A673 (cell line): ENCODE measurements at regions not wholly inside any gene's neighbourhood (a gene's known extent, or its start where the extent isn't known, plus 50 kb on each side); places are given as distances from the start of the nearest gene placed in this dataset.

ENCODE experiments used
- BruUV-seq: library from RNA; stranded (reverse); fragments of 400-500 nt; replicated peaks from 2 replicates; lab custom pipeline; 2021; lab: Mats Ljungman, UMichigan
- CTCF ChIA-PET: fragments of 300-600 bp; sonication (Branson Sonifier 250); formaldehyde crosslinking; loops from one replicate; lab custom pipeline; 2022; ENCODE audit warnings: antibody characterized with exemption; lab: Charles Lee
- POLR2A ChIA-PET: fragments of 300-600 bp; sonication (Branson Sonifier 250); formaldehyde crosslinking; loops from one replicate; lab custom pipeline; 2022; ENCODE audit warnings: antibody characterized with exemption; ENCODE audit not compliant: low non-redundant PET; lab: Charles Lee
- DNase-seq: peaks from one replicate; pipeline ENCODE4 v3.0.0-alpha.2; 2015; ENCODE audit warnings: low spot score
- H3K27ac ChIP-seq: fragments of 200-600 bp; sonication (generic); 2 replicates; pipeline ENCODE4 v1.5.1; 2016; ENCODE audit warnings: mixed run types, low read depth, mild to moderate bottlenecking, mixed read lengths, antibody characterized with exemption, low read length; ENCODE audit not compliant: poor library complexity, severe bottlenecking
- H3K27me3 ChIP-seq: fragments of 200-600 bp; sonication (generic); replicated peaks from 2 replicates; pipeline ENCODE4 v1.6.1; 2017; ENCODE audit warnings: mixed run types, low read depth, mild to moderate bottlenecking, mixed read lengths, antibody characterized with exemption, low read length; ENCODE audit not compliant: insufficient read depth, poor library complexity
- H3K36me3 ChIP-seq: fragments of 200-600 bp; sonication (generic); 2 replicates; pipeline ENCODE4 v1.6.1; 2016; ENCODE audit warnings: mixed run types, mild to moderate bottlenecking, mixed read lengths, antibody characterized with exemption, low read length; ENCODE audit not compliant: insufficient read depth, poor library complexity, severe bottlenecking
- H3K4me1 ChIP-seq: fragments of 200-600 bp; sonication (generic); 2 replicates; pipeline ENCODE4 v1.6.1; 2017; ENCODE audit warnings: mixed run types, mild to moderate bottlenecking, mixed read lengths, antibody characterized with exemption, low read length; ENCODE audit not compliant: insufficient read depth, poor library complexity, severe bottlenecking
- H3K4me3 ChIP-seq: fragments of 200-600 bp; sonication (generic); 2 replicates; pipeline ENCODE4 v1.5.1; 2016; ENCODE audit warnings: low read depth, mixed run types, mild to moderate bottlenecking, mixed read lengths, low read length; ENCODE audit not compliant: poor library complexity, severe bottlenecking
- H3K9me3 ChIP-seq: fragments of 200-600 bp; sonication (generic); 2 replicates; pipeline ENCODE4 v1.6.1; 2016; ENCODE audit warnings: mixed run types, low read depth, mild to moderate bottlenecking, mixed read lengths, antibody characterized with exemption, low read length; ENCODE audit not compliant: poor library complexity, severe bottlenecking
- EZH2 ChIP-seq: fragments of 200-600 bp; sonication (generic); IDR thresholded peaks from 2 replicates; pipeline ENCODE4 v1.6.1; 2017; ENCODE audit warnings: borderline replicate concordance, low read depth, mild to moderate bottlenecking, mixed read lengths, antibody characterized with exemption, low read length; ENCODE audit not compliant: poor library complexity, severe bottlenecking
- intact Hi-C: fragments of 100-400 bp; cut with micrococcal nuclease; formaldehyde crosslinking; loops from one replicate; pipeline ENCODE4 v1.10.0; 2022; ENCODE audit not compliant: unreplicated experiment
- TF ChIP-seq, protein P1 (sequence below): fragments of 300-800, 200-600 bp; sonication (generic); conservative IDR thresholded peaks from 2 replicates; pipeline ENCODE4 v1.5.1; 2017; ENCODE audit warnings: low read depth, mild to moderate bottlenecking, antibody characterized with exemption, low read length, moderate library complexity, mixed read lengths

DNA sequence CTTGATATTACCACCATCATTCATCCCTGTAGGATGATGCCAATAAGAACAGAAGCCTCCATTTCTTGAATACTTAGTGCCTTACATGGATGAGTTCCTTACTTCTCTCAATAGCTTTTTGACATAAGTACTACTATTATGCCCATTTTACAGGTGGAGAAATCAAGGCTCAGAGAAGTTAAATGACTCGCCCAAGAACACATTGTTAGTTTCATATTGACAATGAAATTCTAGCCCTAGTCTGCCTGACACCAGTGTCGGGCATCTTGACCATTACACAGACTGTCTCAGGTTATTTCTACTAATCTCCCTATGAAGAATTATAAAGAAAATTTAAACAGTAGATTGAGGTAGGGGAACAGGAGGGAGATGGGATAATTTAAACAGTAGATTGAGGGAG, 52.5 kb upstream of the ARL8B start:
- DNase-seq: no peak
- H3K27ac ChIP-seq: no peak overlapping the region
- ChIA-PET POLR2A (no interaction called here), CTCF (no interaction called here)
- BruUV-seq: no TSS peak
- no peaks in the 10 kb centered on the region for H3K4me1 ChIP-seq
- intact Hi-C loops: no loop called here
- no peaks in the 10 kb centered on the region for H3K9me3 ChIP-seq
- H3K36me3 ChIP-seq: no peaks in the 10 kb centered on the region
- no peaks in the 10 kb centered on the region for H3K27me3 ChIP-seq
- no peak overlapping the region for H3K4me3 ChIP-seq
- TF ChIP-seq, protein P1, sequence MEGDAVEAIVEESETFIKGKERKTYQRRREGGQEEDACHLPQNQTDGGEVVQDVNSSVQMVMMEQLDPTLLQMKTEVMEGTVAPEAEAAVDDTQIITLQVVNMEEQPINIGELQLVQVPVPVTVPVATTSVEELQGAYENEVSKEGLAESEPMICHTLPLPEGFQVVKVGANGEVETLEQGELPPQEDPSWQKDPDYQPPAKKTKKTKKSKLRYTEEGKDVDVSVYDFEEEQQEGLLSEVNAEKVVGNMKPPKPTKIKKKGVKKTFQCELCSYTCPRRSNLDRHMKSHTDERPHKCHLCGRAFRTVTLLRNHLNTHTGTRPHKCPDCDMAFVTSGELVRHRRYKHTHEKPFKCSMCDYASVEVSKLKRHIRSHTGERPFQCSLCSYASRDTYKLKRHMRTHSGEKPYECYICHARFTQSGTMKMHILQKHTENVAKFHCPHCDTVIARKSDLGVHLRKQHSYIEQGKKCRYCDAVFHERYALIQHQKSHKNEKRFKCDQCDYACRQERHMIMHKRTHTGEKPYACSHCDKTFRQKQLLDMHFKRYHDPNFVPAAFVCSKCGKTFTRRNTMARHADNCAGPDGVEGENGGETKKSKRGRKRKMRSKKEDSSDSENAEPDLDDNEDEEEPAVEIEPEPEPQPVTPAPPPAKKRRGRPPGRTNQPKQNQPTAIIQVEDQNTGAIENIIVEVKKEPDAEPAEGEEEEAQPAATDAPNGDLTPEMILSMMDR: no peak
- no peak for TF ChIP-seq EZH2

DNA sequence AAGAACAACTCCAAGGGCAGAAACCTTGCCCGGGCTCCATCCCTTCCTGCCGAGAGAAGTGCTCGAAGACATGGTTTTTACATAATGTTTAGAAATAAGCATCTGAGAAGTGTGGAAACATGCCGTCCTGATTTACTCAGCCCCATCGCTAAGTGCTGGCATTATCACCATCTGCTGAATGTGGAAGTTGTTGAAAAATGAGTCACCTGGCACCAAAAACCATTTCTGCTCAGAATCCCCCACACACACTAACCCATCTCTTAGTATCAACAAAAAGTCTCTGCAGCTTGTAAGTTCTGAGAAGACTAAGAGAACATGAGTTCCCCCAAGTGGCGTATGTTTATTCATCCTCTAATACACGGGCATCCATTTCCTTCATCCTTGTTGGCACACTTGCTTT, 51.0 kb upstream of the ARL8B start:
- no peak for DNase-seq
- no peaks in the 10 kb centered on the region for H3K9me3 ChIP-seq
- intact Hi-C loops: no loop called here
- ChIA-PET POLR2A (no interaction called here), CTCF (no interaction called here)
- H3K4me1 ChIP-seq: no peaks in the 10 kb centered on the region
- H3K4me3 ChIP-seq: no peak overlapping the region
- H3K36me3 ChIP-seq: no peaks in the 10 kb centered on the region
- no peaks in the 10 kb centered on the region for H3K27me3 ChIP-seq
- TF ChIP-seq, protein P1: no peak
- no peak for TF ChIP-seq EZH2
- BruUV-seq: no TSS peak
- no peak overlapping the region for H3K27ac ChIP-seq

DNA sequence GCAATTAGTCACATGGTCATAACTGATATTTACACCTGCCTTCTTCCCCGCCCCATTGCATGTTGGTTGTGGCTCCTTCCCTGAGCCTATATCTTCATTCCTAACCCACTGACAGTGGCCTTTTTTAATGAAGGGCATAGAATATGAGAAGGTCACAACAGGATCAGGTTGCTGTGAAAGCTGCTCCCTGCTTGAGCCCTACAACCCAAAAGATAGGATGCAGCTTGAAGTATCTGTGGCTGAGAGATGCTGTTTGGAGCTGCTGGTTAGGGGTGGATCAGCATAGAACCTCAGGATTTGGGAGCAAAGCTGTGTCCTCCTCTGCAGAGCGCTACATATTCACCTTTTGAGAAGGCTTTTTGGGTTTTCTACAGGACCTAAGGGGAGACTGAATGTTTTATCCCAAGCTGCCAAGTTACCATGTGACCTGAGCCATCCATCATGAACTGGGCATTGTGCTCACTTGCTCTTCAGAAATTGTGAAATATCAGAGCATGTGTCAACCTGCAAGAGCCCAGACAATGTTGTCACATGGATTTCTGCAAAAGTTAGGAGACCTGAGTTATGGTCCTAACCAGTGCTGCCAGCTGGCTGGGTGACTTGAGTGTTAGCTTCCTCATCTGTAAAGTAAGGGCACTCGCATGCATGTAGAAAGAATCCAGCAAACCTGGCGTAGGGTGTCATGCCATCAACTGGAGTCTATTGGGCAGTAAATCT, 49.8 kb upstream of the ARL8B start:
- Histone ChIP-seq H3K27me3 (no peaks in the 10 kb centered on the region), H3K4me1 (no peaks in the 10 kb centered on the region), H3K27ac (no peak overlapping the region), H3K36me3 (no peaks in the 10 kb centered on the region), H3K4me3 (no peak overlapping the region), H3K9me3 (no peaks in the 10 kb centered on the region)
- TF ChIP-seq EZH2: no peak
- TF ChIP-seq, protein P1: no peak
- DNase-seq: no peak
- ChIA-PET CTCF (no interaction called here), POLR2A (no interaction called here)
- intact Hi-C loops: no loop called here
- BruUV-seq: no TSS peak
